IMR-90 (cell line): ENCODE measurements at regions not wholly inside any gene's neighbourhood (a gene's known extent, or its start where the extent isn't known, plus 50 kb on each side); places are given as distances from the start of the nearest gene placed in this dataset.

ENCODE experiments used
- ATAC-seq: fragments of 200-7000 bp; cut with Tn5 transposase; 2 replicates; pipeline ENCODE4 v1.9.1; 2020; ENCODE audit warnings: low read depth, mild to moderate bottlenecking, moderate library complexity
- BruUV-seq: library from RNA; stranded (reverse); fragments of 400-500 nt; replicated peaks from 2 replicates; lab custom pipeline; 2021; lab: Mats Ljungman, UMichigan
- CTCF ChIA-PET: fragments of 300-600 bp; formaldehyde crosslinking; extraction: SDS; loops from one replicate; lab custom pipeline; 2021; ENCODE audit warnings: antibody characterized with exemption; lab: Yijun Ruan, JAX
- POLR2A ChIA-PET: fragments of 300-600 bp; sonication (Branson Sonifier 250); formaldehyde crosslinking; loops from one replicate; lab custom pipeline; 2022; ENCODE audit warnings: antibody characterized with exemption; ENCODE audit not compliant: unreplicated experiment; lab: Charles Lee
- DNase-seq: peaks from one replicate; pipeline ENCODE4 v3.0.0; 2013
- H2AFZ ChIP-seq: replicated peaks from 2 replicates; pipeline ENCODE3; 2013; ENCODE audit warnings: low read length, mild to moderate bottlenecking; ENCODE audit not compliant: poor library complexity
- H2AK5ac ChIP-seq: 2 replicates; pipeline ENCODE4 v1.6.1; 2013; ENCODE audit warnings: low read depth, low read length, inconsistent platforms
- H2AK9ac ChIP-seq: replicated peaks from 2 replicates; pipeline ENCODE3; 2013; ENCODE audit warnings: mild to moderate bottlenecking, low read depth, low read length, moderate library complexity; ENCODE audit not compliant: poor library complexity
- H2BK120ac ChIP-seq: 2 replicates; pipeline ENCODE4 v1.6.1; 2013; ENCODE audit warnings: low read depth, low read length, inconsistent platforms
- H2BK15ac ChIP-seq: 3 replicates; pipeline ENCODE4 v1.6.1; 2013; ENCODE audit warnings: low read depth, low read length, inconsistent platforms
- H2BK20ac ChIP-seq: 2 replicates; pipeline ENCODE4 v1.6.1; 2013; ENCODE audit warnings: low read depth, mild to moderate bottlenecking, inconsistent platforms, low read length, moderate library complexity
- H2BK5ac ChIP-seq: 2 replicates; pipeline ENCODE4 v1.6.1; 2013; ENCODE audit warnings: mild to moderate bottlenecking, low read depth, low read length, inconsistent platforms; ENCODE audit not compliant: poor library complexity, severe bottlenecking
- H3K14ac ChIP-seq: replicated peaks from 2 replicates; pipeline ENCODE4 v1.6.1; 2013; ENCODE audit warnings: low read depth, low read length, inconsistent platforms
- H3K18ac ChIP-seq: 2 replicates; pipeline ENCODE4 v1.6.1; 2013; ENCODE audit warnings: low read depth, low read length, control low read depth
- H3K23ac ChIP-seq: 2 replicates; pipeline ENCODE4 v1.6.1; 2013; ENCODE audit warnings: low read depth, low read length, inconsistent platforms
- H3K27ac ChIP-seq: 2 replicates; pipeline ENCODE4 v1.5.1; 2013; ENCODE audit warnings: mild to moderate bottlenecking, control low read depth, low read length; ENCODE audit not compliant: insufficient read depth
- H3K27me3 ChIP-seq: 2 replicates; pipeline ENCODE4 v1.6.1; 2013; ENCODE audit warnings: low read length; ENCODE audit not compliant: control insufficient read depth, insufficient read depth
- H3K36me3 ChIP-seq: 2 replicates; pipeline ENCODE4 v1.6.1; 2013; ENCODE audit warnings: low read length, mixed read lengths; ENCODE audit not compliant: control insufficient read depth, insufficient read depth
- H3K4ac ChIP-seq: 2 replicates; pipeline ENCODE4 v1.6.1; 2013; ENCODE audit warnings: low read depth, low read length, inconsistent platforms
- H3K4me1 ChIP-seq: 2 replicates; pipeline ENCODE4 v1.6.1; 2013; ENCODE audit warnings: low read length, mixed read lengths; ENCODE audit not compliant: control insufficient read depth, insufficient read depth
- H3K4me2 ChIP-seq: 2 replicates; pipeline ENCODE4 v1.6.1; 2013; ENCODE audit warnings: low read depth, mild to moderate bottlenecking, control low read depth, low read length, moderate library complexity
- H3K4me3 ChIP-seq: 2 replicates; pipeline ENCODE4 v1.5.1; 2013; ENCODE audit warnings: low read depth, mild to moderate bottlenecking, control low read depth, low read length, moderate library complexity; ENCODE audit not compliant: insufficient read depth
- H3K56ac ChIP-seq: 2 replicates; pipeline ENCODE4 v1.6.1; 2013; ENCODE audit warnings: low read length, inconsistent platforms; ENCODE audit not compliant: insufficient read depth; ENCODE audit errors: extremely low read depth
- H3K79me1 ChIP-seq, 2 experiments: 2 replicates each; pipeline ENCODE4 v1.6.1; 2013; ENCODE audit warnings: low read length in 2 of 2, inconsistent platforms in 1 of 2, low read depth in 1 of 2
- H3K9ac ChIP-seq: 2 replicates; pipeline ENCODE4 v1.6.1; 2013; ENCODE audit warnings: low read depth, low read length, control low read depth
- H3K9me1 ChIP-seq: 2 replicates; pipeline ENCODE4 v1.6.1; 2013; ENCODE audit warnings: low read length, inconsistent platforms; ENCODE audit not compliant: insufficient read depth
- H3K9me3 ChIP-seq: 2 replicates; pipeline ENCODE4 v1.6.1; 2013; ENCODE audit warnings: low read length; ENCODE audit not compliant: control insufficient read depth, insufficient read depth
- H4K20me1 ChIP-seq: 2 replicates; pipeline ENCODE4 v1.6.1; 2013; ENCODE audit warnings: low read length, inconsistent platforms; ENCODE audit not compliant: insufficient read depth
- H4K5ac ChIP-seq: 2 replicates; pipeline ENCODE4 v1.6.1; 2013; ENCODE audit warnings: mild to moderate bottlenecking, low read depth, low read length, control low read depth
- H4K8ac ChIP-seq, 2 experiments: 2 replicates each; pipeline ENCODE4 v1.6.1; 2013; ENCODE audit warnings: low read depth in 2 of 2, low read length in 2 of 2, control low read depth in 1 of 2, inconsistent platforms in 1 of 2
- H4K91ac ChIP-seq: 2 replicates; pipeline ENCODE4 v1.6.1; 2013; ENCODE audit warnings: low read depth, low read length, inconsistent platforms; ENCODE audit not compliant: insufficient read depth
- BHLHE40 ChIP-seq: fragments of 150-350 bp; IDR thresholded peaks from 2 replicates; pipeline ENCODE4 v1.6.1; 2016; ENCODE audit warnings: mild to moderate bottlenecking, low read depth, low read length
- CEBPB ChIP-seq: IDR thresholded peaks from 2 replicates; pipeline ENCODE4 v1.6.1; 2012; ENCODE audit warnings: low read depth, low read length, improper control_type of control experiment
- CHD1 ChIP-seq: IDR thresholded peaks from 2 replicates; pipeline ENCODE4 v1.6.1; 2012; ENCODE audit warnings: low read depth, low read length, improper control_type of control experiment
- CTCF ChIP-seq: conservative IDR thresholded peaks from 2 replicates; pipeline ENCODE4 v1.5.1; 2012; ENCODE audit warnings: mild to moderate bottlenecking, low read depth, low read length, improper control_type of control experiment
- ELK1 ChIP-seq: fragments of 150-350 bp; IDR thresholded peaks from 2 replicates; pipeline ENCODE4 v1.6.1; 2016; ENCODE audit warnings: low read depth, mild to moderate bottlenecking, low read length, moderate library complexity, borderline replicate concordance
- FOS ChIP-seq: fragments of 150-350 bp; IDR thresholded peaks from 2 replicates; pipeline ENCODE4 v1.6.1; 2016; ENCODE audit warnings: low read depth, low read length
- MAFK ChIP-seq: IDR thresholded peaks from 2 replicates; pipeline ENCODE4 v1.6.1; 2012; ENCODE audit warnings: low read depth, low read length, improper control_type of control experiment
- MAZ ChIP-seq: IDR thresholded peaks from 2 replicates; pipeline ENCODE4 v1.6.1; 2012; ENCODE audit warnings: low read depth, mild to moderate bottlenecking, low read length, improper control_type of control experiment, moderate library complexity, borderline replicate concordance
- MXI1 ChIP-seq: IDR thresholded peaks from 2 replicates; pipeline ENCODE4 v1.6.1; 2012; ENCODE audit warnings: low read depth, mild to moderate bottlenecking, low read length, moderate library complexity, borderline replicate concordance
- NFE2L2 ChIP-seq: fragments of 150-350 bp; IDR thresholded peaks from 2 replicates; pipeline ENCODE4 v1.6.1; 2016; ENCODE audit warnings: low read depth, mild to moderate bottlenecking, low read length
- POLR2A ChIP-seq: IDR thresholded peaks from 2 replicates; pipeline ENCODE4 v1.6.1; 2012; ENCODE audit warnings: mild to moderate bottlenecking, low read depth, low read length
- RAD21 ChIP-seq: IDR thresholded peaks from 2 replicates; pipeline ENCODE4 v1.6.1; 2012; ENCODE audit warnings: low read length, improper control_type of control experiment
- RCOR1 ChIP-seq: IDR thresholded peaks from 2 replicates; pipeline ENCODE4 v1.6.1; 2012; ENCODE audit warnings: mild to moderate bottlenecking, low read length, improper control_type of control experiment; ENCODE audit not compliant: insufficient replicate concordance
- RFX5 ChIP-seq: IDR thresholded peaks from 2 replicates; pipeline ENCODE4 v1.8.0; 2012; ENCODE audit warnings: low read depth, mild to moderate bottlenecking, low read length, moderate library complexity
- SMC3 ChIP-seq: fragments of 150-350 bp; IDR thresholded peaks from 2 replicates; pipeline ENCODE4 v1.6.1; 2016; ENCODE audit warnings: low read depth, mild to moderate bottlenecking, antibody characterized with exemption, low read length, moderate library complexity
- USF2 ChIP-seq: fragments of 150-350 bp; IDR thresholded peaks from 2 replicates; pipeline ENCODE4 v1.6.1; 2017; ENCODE audit warnings: mild to moderate bottlenecking, antibody characterized with exemption, low read length, low read depth
- WGBS, 2 experiments: methylation state at CpG; one replicate each; pipeline versions ENCODE4 v1.1.5 to v1.1.7; 2013; ENCODE audit warnings: missing lambda C conversion rate in 2 of 2; ENCODE audit not compliant: insufficient read length in 1 of 2; ENCODE audit errors: extremely low coverage in 2 of 2; 5-methylcytosine and 5-hydroxymethylcytosine counted together
- dilution Hi-C: fragments of 300-500 bp; cut with HindIII; formaldehyde crosslinking; loops from one replicate; pipeline ENCODE4 v1.14.3; 2018; ENCODE audit warnings: low sequenced_read_pairs; ENCODE audit not compliant: unreplicated experiment
- in situ Hi-C: fragments of 300-500 bp; cut with MboI; formaldehyde crosslinking; loops from 3 replicates; pipeline ENCODE4 v1.14.3; 2019; ENCODE audit warnings: low sequenced_read_pairs, inconsistent platforms, mixed read lengths
- intact Hi-C: fragments of 100-400 bp; cut with micrococcal nuclease; formaldehyde crosslinking; loops from 2 replicates; pipeline ENCODE4 v1.10.0; 2022

- Histone ChIP-seq H2BK120ac (no peak overlapping the region), H3K9ac (no peak overlapping the region), H2BK5ac (no peak overlapping the region), H3K79me1 (no peaks in the 10 kb centered on the region), H3K27ac (no peak overlapping the region), H2AK5ac (no peak overlapping the region), H3K14ac (no peak overlapping the region), H3K27me3 (peaks cover 2% of the 10 kb centered on the region), H3K23ac (no peak overlapping the region), H4K91ac (no peak overlapping the region), H2BK20ac (no peak overlapping the region), H2BK15ac (no peak overlapping the region), H3K36me3 (no peaks in the 10 kb centered on the region), H4K8ac (no peak overlapping the region), H3K4me2 (no peak overlapping the region), H2AFZ (no peak overlapping the region), H3K18ac (no peak overlapping the region), H3K9me3 (0 out of 2 replicates have a peak, but pooled peaks cover 2% of the 10 kb centered on the region), H3K4me1 (no peaks in the 10 kb centered on the region; the same call in 1 of the 2 replicates), H3K4me3 (no peak overlapping the region), H3K56ac (no peak overlapping the region), H4K20me1 (no peaks in the 10 kb centered on the region), H2AK9ac (no peak overlapping the region), H4K5ac (no peak overlapping the region), H3K4ac (no peak overlapping the region), H3K9me1 (no peaks in the 10 kb centered on the region)
- DNase-seq (peak; percentile 16), ATAC-seq (no peak)
- dilution Hi-C loops (no loop called here), in situ Hi-C loops (no loop called here), intact Hi-C loops (no loop called here)
- ChIA-PET POLR2A (no interaction called here), CTCF (no interaction called here)
- no TSS peak for BruUV-seq
- no peak for TF ChIP-seq CTCF
- no peak for TF ChIP-seq RFX5
- TF ChIP-seq NFE2L2 = no peak
- no peak for TF ChIP-seq RAD21
- TF ChIP-seq FOS = no peak
- TF ChIP-seq RCOR1 = no peak
- TF ChIP-seq USF2 = no peak
- TF ChIP-seq BHLHE40 = no peak
- TF ChIP-seq SMC3 = no peak
- TF ChIP-seq ELK1 = no peak
- TF ChIP-seq MAFK = no peak
- TF ChIP-seq CHD1 = no peak
- no peak for TF ChIP-seq MXI1
- TF ChIP-seq CEBPB = no peak
- TF ChIP-seq MAZ = no peak
- no peak for TF ChIP-seq POLR2A
- 80% methylated on average over 1 of the region's 4 CpGs; no CpG with 5 or more reads in 1 of the 2 experiments for WGBS, 2 experiments
These were observed 346.9 kb downstream of the GADD45G start for GRCh38 chr9:89951675-89952074.
